Activated CD4-positive, alpha-beta T cell treated with anti-CD3 and anti-CD28 coated beads, Interleukin-2, amount 50 U/mL, for 4 hours (primary cell): ENCODE measurements at regions not wholly inside any gene's neighbourhood (a gene's known extent, or its start where the extent isn't known, plus 50 kb on each side); places are given as distances from the start of the nearest gene placed in this dataset.
A peak's percentile ranks its signal among the peaks of the same experiment; 100 is the strongest.

Experiments
- DNase-seq, 2 experiments: peaks; one replicate each; pipeline ENCODE4 v3.0.0-alpha.2; 2020

GRCh38 chr6:100267721-100268123 is 197.0 kb downstream of the SIM1 start:
- no peak for DNase-seq

- no peak for DNase-seq
These were observed 198.0 kb downstream of the SIM1 start for GRCh38 chr6:100266494-100267401.

DNA sequence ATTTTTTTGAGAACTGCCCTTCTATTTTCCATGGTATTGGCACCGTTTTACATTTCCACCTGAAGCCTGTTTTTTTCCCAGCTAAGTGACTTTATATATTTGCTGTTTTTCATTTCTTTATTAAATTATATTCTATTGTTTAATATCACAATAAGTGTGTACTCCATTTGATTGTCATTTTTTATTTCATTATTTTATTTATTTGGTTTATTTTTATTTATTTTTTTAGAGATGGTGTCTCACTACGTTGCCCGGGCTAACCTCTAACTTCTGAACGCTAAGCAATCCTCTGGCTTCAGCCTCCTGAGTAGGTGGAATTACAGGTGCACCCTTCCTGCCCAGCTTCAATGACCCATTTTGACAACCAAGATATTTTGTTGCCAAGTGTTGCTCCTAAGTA is 202.6 kb downstream of the SIM1 start:
- no peak for DNase-seq

GRCh38 chr6:100261486-100261885 is 203.2 kb downstream of the SIM1 start:
- no peak for DNase-seq

GRCh38 chr6:100260584-100260983 is 204.1 kb downstream of the SIM1 start:
- DNase-seq = no peak

DNA sequence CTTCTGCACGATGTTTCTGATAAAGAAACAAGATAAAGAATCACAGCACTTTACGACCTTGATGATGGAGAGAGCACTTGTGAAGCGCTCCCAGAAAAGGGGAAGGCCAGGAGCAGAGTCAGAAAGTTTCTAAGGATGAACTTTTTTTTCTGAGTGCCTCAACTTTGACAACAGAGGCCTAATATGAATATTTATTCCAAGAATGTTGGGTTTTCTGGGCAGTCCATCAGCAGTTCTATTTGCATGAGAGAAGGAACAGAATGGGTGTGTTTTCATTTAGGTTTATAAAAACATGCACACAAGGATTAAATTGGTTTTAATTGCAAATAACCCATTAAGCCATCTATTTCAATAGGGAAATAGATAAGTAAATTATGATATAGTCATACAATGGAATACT is 204.9 kb downstream of the SIM1 start:
- no peak for DNase-seq

DNA sequence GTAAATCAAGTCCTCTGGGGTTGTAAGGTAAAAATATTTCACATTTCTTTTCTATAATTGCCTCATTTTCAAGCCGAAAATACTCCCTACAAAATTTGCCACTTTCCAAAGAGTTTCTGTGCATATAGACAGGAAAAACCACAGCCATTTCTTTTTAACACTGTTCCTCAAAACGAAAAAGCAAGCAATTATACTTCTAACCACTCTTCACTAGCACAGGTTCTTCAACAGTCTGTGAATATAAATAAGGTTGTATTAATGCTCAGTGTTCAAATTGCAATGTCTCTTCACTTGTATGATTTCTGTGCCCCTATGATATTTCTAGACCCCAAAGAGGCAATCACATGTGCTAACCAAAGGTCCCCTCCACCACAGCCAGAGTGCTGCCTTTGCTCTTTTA is 206.0 kb downstream of the SIM1 start:
- DNase-seq = no peak

GRCh38 chr6:100257793-100258395 is 206.8 kb downstream of the SIM1 start:
- DNase-seq = no peak

DNA sequence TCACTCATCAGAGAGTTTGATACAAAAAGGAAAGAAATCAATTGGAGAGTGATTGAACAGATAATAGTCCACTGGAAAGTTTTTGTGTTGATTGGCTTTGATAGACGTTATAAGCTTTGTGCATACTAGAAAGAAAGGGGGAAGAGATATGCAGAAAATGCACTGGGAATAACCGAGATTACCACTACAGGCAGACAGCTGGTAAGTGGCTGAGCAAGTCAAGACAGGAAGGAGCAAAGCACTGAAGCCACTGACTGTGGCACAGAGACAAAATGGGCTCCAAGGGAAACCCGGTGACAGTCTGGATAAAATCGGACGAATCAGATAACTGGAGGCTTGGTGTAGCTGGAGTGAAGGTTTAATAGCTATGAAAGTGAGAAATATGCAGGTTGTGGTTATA is 209.0 kb downstream of the SIM1 start:
- DNase-seq = no peak

- no peak for DNase-seq
These were observed 217.6 kb downstream of the SIM1 start for GRCh38 chr6:100247123-100247522.

DNA sequence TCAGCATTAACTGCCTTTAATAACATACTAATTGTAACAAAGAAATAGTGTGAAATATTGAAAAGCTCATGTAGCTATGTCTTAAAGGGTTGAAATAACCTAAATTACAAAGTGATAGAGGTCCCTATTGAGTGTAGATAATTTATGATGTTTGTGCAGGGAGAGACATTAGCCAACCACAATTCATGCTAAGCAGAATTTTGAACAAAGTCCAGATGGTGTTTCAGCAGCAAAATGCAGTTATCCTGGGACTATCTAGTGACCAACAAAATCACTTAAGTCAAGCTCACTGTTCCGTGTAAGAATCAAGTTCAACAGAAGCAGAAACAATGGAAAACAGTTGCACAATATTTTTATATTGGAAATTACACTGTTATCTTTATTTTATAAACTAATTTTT is 218.5 kb downstream of the SIM1 start:
- no peak for DNase-seq

DNA sequence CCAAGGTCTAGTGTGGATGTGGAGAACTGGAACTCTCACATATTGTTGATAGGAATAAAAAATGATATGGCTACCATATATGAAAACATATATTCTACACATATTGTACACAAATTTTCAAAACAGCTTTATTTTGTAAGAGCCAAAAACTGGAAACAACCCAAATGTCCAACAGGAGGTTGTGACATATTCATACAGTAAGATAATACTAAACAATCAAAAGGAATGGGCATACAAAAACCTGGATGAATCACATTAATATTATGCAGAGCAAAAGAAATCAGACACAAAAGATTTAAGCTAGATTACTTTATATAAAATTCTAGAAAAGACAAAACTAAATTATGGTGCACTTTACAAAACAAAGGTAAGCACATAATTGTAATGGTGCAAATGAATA is 223.9 kb downstream of the SIM1 start:
- no peak for DNase-seq

GRCh38 chr6:100237821-100238220 is 226.9 kb downstream of the SIM1 start:
- no peak for DNase-seq

GRCh38 chr6:100236389-100236788 is 228.3 kb downstream of the SIM1 start:
- DNase-seq = no peak

DNA sequence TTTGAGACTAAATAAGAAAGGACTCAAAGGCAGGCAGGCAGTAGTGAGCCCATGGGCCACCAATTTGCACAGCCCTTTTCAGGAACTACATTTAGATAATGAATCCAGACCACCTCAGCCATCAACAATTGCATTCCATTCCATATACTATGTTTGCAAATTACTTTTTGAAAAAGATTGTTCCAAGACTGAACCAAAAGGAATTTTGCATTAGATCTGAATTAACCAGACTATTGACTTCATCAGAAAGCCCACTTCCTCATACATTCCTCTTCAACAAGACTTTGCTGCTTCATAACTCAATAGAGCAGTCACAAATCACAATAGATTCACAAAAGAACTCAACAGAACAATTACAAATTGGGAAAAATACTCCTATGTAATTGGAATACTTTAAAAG is 229.1 kb downstream of the SIM1 start:
- no peak for DNase-seq

- no peak for DNase-seq
These were observed 230.1 kb downstream of the SIM1 start for GRCh38 chr6:100234625-100235024.

- DNase-seq = no peak
These were observed 231.7 kb downstream of the SIM1 start for GRCh38 chr6:100232781-100233573.

DNA sequence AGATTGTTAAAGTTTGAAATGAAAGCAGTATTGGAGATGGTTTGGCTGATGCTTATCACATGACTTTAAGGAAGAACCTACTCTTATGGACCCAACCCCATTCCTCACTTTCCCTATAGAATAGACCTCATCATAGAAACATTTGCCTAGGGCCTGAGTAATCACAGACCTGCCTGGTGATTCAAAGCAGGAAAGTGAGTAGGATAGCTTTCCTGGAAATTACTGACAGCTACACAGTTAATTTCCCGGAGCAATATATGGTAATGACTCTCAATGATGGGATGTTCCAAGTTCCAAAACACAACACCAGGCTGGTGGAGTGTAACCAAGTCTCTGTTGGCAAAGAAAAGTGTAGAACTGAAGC is 233.8 kb downstream of the SIM1 start:
- no peak for DNase-seq

DNA sequence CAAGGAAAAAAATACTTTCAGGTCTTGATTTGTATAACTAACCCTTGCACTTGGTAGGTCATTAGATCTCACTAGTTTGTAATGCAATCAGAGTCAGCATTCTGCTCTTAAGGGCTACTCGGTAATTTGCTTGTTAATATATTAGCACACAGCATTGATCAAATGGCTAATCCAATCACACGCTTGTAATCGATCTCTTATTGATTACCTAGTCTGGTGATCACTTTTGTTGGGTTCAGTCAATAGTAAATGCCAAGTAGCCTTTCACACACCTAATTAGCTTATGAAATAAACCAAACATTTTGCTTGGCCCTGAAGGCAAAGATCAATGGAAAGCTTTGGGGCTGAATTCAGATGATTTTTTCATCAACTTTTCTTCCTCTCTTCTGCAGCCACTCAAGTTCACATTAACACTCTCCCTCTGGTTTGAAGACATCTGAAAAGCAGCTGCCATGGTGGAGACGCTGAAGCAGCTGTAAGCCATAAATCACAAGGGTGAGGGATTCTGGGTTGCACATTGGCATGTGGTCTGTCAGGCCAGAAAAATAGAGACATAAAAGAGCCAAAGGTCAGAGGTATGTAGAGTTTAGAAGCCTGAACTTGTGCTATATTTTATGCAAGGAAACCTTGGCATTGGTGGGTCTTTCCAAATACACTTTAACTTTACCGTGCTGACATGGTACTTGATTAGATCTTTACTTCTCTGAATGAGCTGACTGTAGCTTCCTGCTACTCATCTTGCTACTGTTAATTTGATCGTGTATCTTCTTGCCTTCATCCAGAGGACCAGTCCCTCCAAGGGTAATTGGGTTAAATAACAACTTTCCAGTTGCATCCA is 234.4 kb downstream of the SIM1 start:
- no peak for DNase-seq

GRCh38 chr6:100229512-100229911 is 235.2 kb downstream of the SIM1 start:
- no peak for DNase-seq

- peak; percentile 12 to 16 for DNase-seq
These were observed 234.9 kb upstream of the MCHR2 start for GRCh38 chr6:100228834-100229441.

DNA sequence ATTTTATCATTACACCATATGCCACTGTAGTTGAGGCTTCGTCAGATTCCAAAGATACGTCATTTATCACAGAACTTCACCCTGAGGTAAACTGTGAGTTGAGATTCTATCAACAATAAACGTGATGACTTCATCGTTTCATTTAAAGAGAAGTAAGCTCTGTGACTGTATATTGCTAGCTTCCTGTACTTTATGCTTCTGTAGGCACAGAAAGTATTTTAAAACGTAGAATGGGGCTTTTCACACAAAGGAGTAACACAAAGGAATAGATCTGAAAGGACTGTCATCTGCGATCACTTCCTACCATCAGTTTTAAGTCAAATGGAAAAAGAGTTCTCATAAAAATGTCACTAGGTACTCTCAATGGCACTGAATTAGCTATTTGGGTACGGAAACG is 234.4 kb upstream of the MCHR2 start:
- DNase-seq = no peak
